Glutamatergic neuron (in vitro differentiated cells): ENCODE measurements at regions not wholly inside any gene's neighbourhood (a gene's known extent, or its start where the extent isn't known, plus 50 kb on each side); places are given as distances from the start of the nearest gene placed in this dataset.

Source experiments
- DNase-seq: peaks from one replicate; pipeline ENCODE4 v3.0.0; 2022
- H3K27ac Mint-ChIP-seq: one replicate; pipeline ENCODE4 v1.8.0; 2020; ENCODE audit warnings: mild to moderate bottlenecking, mixed read lengths, inconsistent platforms; ENCODE audit not compliant: unreplicated experiment
- H3K27me3 Mint-ChIP-seq: one replicate; pipeline ENCODE4 v1.8.0; 2020; ENCODE audit warnings: mild to moderate bottlenecking, moderate library complexity, mixed read lengths, inconsistent platforms; ENCODE audit not compliant: unreplicated experiment
- H3K36me3 Mint-ChIP-seq: one replicate; pipeline ENCODE4 v1.8.0; 2020; ENCODE audit warnings: mild to moderate bottlenecking, mixed read lengths, inconsistent platforms; ENCODE audit not compliant: unreplicated experiment
- H3K4me1 Mint-ChIP-seq: one replicate; pipeline ENCODE4 v1.8.0; 2020; ENCODE audit warnings: mild to moderate bottlenecking, low read depth, mixed read lengths, inconsistent platforms; ENCODE audit not compliant: unreplicated experiment
- H3K4me3 Mint-ChIP-seq: one replicate; pipeline ENCODE4 v1.8.0; 2020; ENCODE audit warnings: mild to moderate bottlenecking, mixed read lengths, inconsistent platforms; ENCODE audit not compliant: unreplicated experiment
- H3K9me3 Mint-ChIP-seq: one replicate; pipeline ENCODE4 v1.8.0; 2020; ENCODE audit warnings: mild to moderate bottlenecking, moderate library complexity, mixed read lengths, inconsistent platforms; ENCODE audit not compliant: unreplicated experiment
- CTCF ChIP-seq: fragments of 200-600 bp; sonication (generic); IDR thresholded peaks from one replicate; pipeline ENCODE4 v1.5.0; 2021; ENCODE audit not compliant: partially characterized antibody, unreplicated experiment

GRCh38 chr4:141290771-141291170 is 70.1 kb downstream of the ZNF330 start:
- Mint-ChIP-seq H3K27ac (no peak overlapping the region), H3K36me3 (no peaks in the 10 kb centered on the region), H3K9me3 (peaks cover 2% of the 10 kb centered on the region), H3K4me1 (no peaks in the 10 kb centered on the region), H3K4me3 (no peak overlapping the region), H3K27me3 (no peaks in the 10 kb centered on the region)
- no peak for DNase-seq
- no peak for TF ChIP-seq CTCF

- H3K4me3 Mint-ChIP-seq = no peak overlapping the region
- H3K36me3 Mint-ChIP-seq = no peaks in the 10 kb centered on the region
Observed at GRCh38 chr4:141294306-141294705, 73.6 kb downstream of the ZNF330 start.

GRCh38 chr4:141301216-141301615 is 80.5 kb downstream of the ZNF330 start:
- Mint-ChIP-seq H3K4me3 (no peak overlapping the region), H3K4me1 (no peaks in the 10 kb centered on the region), H3K27ac (no peak overlapping the region), H3K27me3 (no peaks in the 10 kb centered on the region), H3K9me3 (no peaks in the 10 kb centered on the region), H3K36me3 (no peaks in the 10 kb centered on the region)
- TF ChIP-seq CTCF = no peak
- DNase-seq = no peak

More at GRCh38 chr4:141294306-141294705, 73.6 kb downstream of the ZNF330 start:
- H3K9me3 Mint-ChIP-seq = peaks cover 2% of the 10 kb centered on the region
- no peak overlapping the region for H3K27ac Mint-ChIP-seq
- no peak for DNase-seq
- TF ChIP-seq CTCF = no peak
- no peaks in the 10 kb centered on the region for H3K27me3 Mint-ChIP-seq
- no peaks in the 10 kb centered on the region for H3K4me1 Mint-ChIP-seq

- no peaks in the 10 kb centered on the region for H3K27me3 Mint-ChIP-seq
- DNase-seq = no peak
- H3K4me3 Mint-ChIP-seq = no peak overlapping the region
- H3K9me3 Mint-ChIP-seq = no peaks in the 10 kb centered on the region
- no peaks in the 10 kb centered on the region for H3K36me3 Mint-ChIP-seq
- H3K4me1 Mint-ChIP-seq = no peaks in the 10 kb centered on the region
- no peak overlapping the region for H3K27ac Mint-ChIP-seq
- no peak for TF ChIP-seq CTCF
Observed at GRCh38 chr4:141302924-141303323, 82.2 kb downstream of the ZNF330 start.

- Mint-ChIP-seq H3K27ac (no peak overlapping the region), H3K9me3 (no peaks in the 10 kb centered on the region), H3K27me3 (no peaks in the 10 kb centered on the region), H3K4me3 (no peak overlapping the region), H3K4me1 (no peaks in the 10 kb centered on the region), H3K36me3 (no peaks in the 10 kb centered on the region)
- DNase-seq = no peak
- TF ChIP-seq CTCF = no peak
Observed at GRCh38 chr4:141304346-141304745, 83.7 kb downstream of the ZNF330 start.
